ENCODE measurements at regions not wholly inside any gene's neighbourhood (a gene's known extent, or its start where the extent isn't known, plus 50 kb on each side); places are given as distances from the start of the nearest gene placed in this dataset.

- TF ChIP-seq CTCF (conservative IDR thresholded peaks at IDR 0.05; ENCODE audit: low read length) = no peak
- no peak for TF ChIP-seq EZH2phosphoT487 (IDR thresholded peaks at IDR 0.05; ENCODE audit: borderline replicate concordance, low read depth, low read length)
Observed at GRCh38 chr10:93190372-93190771, 116.7 kb downstream of the CYP26A1 start.

All from OCI-LY7 (cell line).